Small intestine (tissue), 7 donors: ENCODE measurements at regions not wholly inside any gene's neighbourhood (a gene's known extent, or its start where the extent isn't known, plus 50 kb on each side); places are given as distances from the start of the nearest gene placed in this dataset.

Experiments used
- DNase-seq, 2 donors: peaks; one replicate each; pipeline versions ENCODE4 v3.0.0 to v3.0.0-alpha.2; 2013
- FAIRE-seq: peaks from 2 replicates; lab custom pipeline; 2012; peaks lifted over from hg19 to GRCh38; lab: Jason Lieb, UNC
- H3K27ac ChIP-seq, 3 donors: one replicate each; pipeline ENCODE4 v1.5.1; 2013; ENCODE audit warnings: low read length in 2 of 3, mild to moderate bottlenecking in 2 of 3, control low read depth in 1 of 3, inconsistent platforms in 1 of 3, low read depth in 1 of 3, moderate library complexity in 1 of 3
- H3K27me3 ChIP-seq, 3 donors: one replicate each; pipeline ENCODE4 v1.6.1; 2013; ENCODE audit warnings: low read length in 3 of 3, inconsistent platforms in 1 of 3; ENCODE audit not compliant: control insufficient read depth in 3 of 3, insufficient read depth in 3 of 3
- H3K36me3 ChIP-seq, 3 donors: one replicate each; pipeline ENCODE4 v1.6.1; 2013; ENCODE audit warnings: low read length in 3 of 3, inconsistent platforms in 1 of 3, low read depth in 1 of 3, mild to moderate bottlenecking in 1 of 3, moderate library complexity in 1 of 3; ENCODE audit not compliant: control insufficient read depth in 3 of 3, insufficient read depth in 2 of 3
- H3K4me1 ChIP-seq, 3 donors: one replicate each; pipeline ENCODE4 v1.6.1; 2013; ENCODE audit warnings: low read length in 2 of 3, inconsistent platforms in 1 of 3, low read depth in 1 of 3, mild to moderate bottlenecking in 1 of 3, moderate library complexity in 1 of 3; ENCODE audit not compliant: control insufficient read depth in 3 of 3, insufficient read depth in 2 of 3
- H3K4me3 ChIP-seq, 3 donors: one replicate each; pipeline ENCODE4 v1.5.1; 2013; ENCODE audit warnings: low read length in 3 of 3, control low read depth in 1 of 3, inconsistent platforms in 1 of 3, low read depth in 1 of 3, mild to moderate bottlenecking in 1 of 3, moderate library complexity in 1 of 3
- H3K9me3 ChIP-seq, 2 donors: one replicate each; pipeline ENCODE4 v1.6.1; 2013; ENCODE audit warnings: low read depth in 1 of 2, low read length in 1 of 2; ENCODE audit not compliant: control insufficient read depth in 2 of 2, insufficient read depth in 1 of 2
- WGBS, 3 donors: extraction: QIAGEN DNeasy Blood & Tissue Kit; methylation state at CpG; one replicate each; pipeline ENCODE4 v1.1.7; 2013; 5-methylcytosine and 5-hydroxymethylcytosine counted together
- donor health status: healthy with polysubstance abuse.
- donor health status: control.
- donor health status: control.
- donor health status: Bipolar disorder and iron deficiency.
- donor health status: healthy.

- WGBS, 3 donors: 23 to 36% (median 33%) methylated on average over 16 of the region's 16 CpGs
- peak overlapping the region in 1 of 3 donors; percentile 27 for H3K27ac ChIP-seq
- FAIRE-seq: no peak
- no peaks in the 10 kb centered on the region for H3K4me1 ChIP-seq
- H3K27me3 ChIP-seq: peaks cover 0 to 3% (median 0%) of the 10 kb centered on the region in 3 donors
- H3K36me3 ChIP-seq: no peaks in the 10 kb centered on the region
- H3K9me3 ChIP-seq: no peaks in the 10 kb centered on the region
- DNase-seq: peak in 1 of 2 donors; percentile 10
- no peak overlapping the region for H3K4me3 ChIP-seq
These were observed 529.3 kb downstream of the QKI start for GRCh38 chr6:163943607-163944385.

- H3K36me3 ChIP-seq: no peaks in the 10 kb centered on the region
- 21 to 44% (median 25%) methylated on average over 3 of the region's 3 CpGs for WGBS, 3 donors
- H3K9me3 ChIP-seq: no peaks in the 10 kb centered on the region
- no peak overlapping the region for H3K4me3 ChIP-seq
- FAIRE-seq: no peak
- no peak for DNase-seq
- peaks cover 0 to 3% (median 0%) of the 10 kb centered on the region in 3 donors for H3K27me3 ChIP-seq
- no peak overlapping the region for H3K27ac ChIP-seq
- H3K4me1 ChIP-seq: no peaks in the 10 kb centered on the region
These were observed 528.3 kb downstream of the QKI start for GRCh38 chr6:163942790-163943189.

DNA sequence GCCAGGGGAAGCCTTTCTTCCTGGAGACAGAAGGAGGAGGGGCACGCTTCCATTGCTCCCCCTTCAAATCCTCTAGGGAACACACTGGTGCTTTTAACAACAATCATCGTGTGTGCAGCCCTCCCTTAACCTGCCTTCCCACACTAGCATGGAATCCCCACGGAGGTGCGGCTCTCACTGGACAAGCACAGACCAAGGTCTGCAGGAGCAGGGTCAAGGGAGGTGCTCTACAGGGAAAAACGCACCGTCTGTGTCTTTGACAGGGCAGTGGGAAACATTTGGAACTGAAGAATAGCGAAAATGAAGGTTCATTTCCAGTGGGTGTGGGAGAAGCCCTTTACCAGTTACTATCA, 527.1 kb downstream of the QKI start:
- no peak overlapping the region for H3K27ac ChIP-seq
- no peaks in the 10 kb centered on the region for H3K36me3 ChIP-seq
- H3K4me3 ChIP-seq: no peak overlapping the region
- H3K9me3 ChIP-seq: no peaks in the 10 kb centered on the region
- DNase-seq (no peak), FAIRE-seq (no peak)
- no peaks in the 10 kb centered on the region for H3K4me1 ChIP-seq
- peaks cover 0 to 3% (median 0%) of the 10 kb centered on the region in 3 donors for H3K27me3 ChIP-seq
- WGBS, 3 donors: 56 to 59% (median 58%) methylated on average over 7 of the region's 7 CpGs

GRCh38 chr6:163940705-163941623, 526.4 kb downstream of the QKI start:
- Histone ChIP-seq H3K27ac (no peak overlapping the region), H3K36me3 (no peaks in the 10 kb centered on the region), H3K9me3 (no peaks in the 10 kb centered on the region), H3K4me3 (no peak overlapping the region), H3K27me3 (peaks cover 0 to 3% (median 0%) of the 10 kb centered on the region in 3 donors), H3K4me1 (no peaks in the 10 kb centered on the region)
- FAIRE-seq (no peak), DNase-seq (no peak)
- 58 to 65% (median 64%) methylated on average over 10 of the region's 10 CpGs for whole genome bisulfite sequencing, 3 donors

- FAIRE-seq (no peak), DNase-seq (no peak)
- WGBS, 3 donors: 55 to 71% (median 61%) methylated on average over 4 of the region's 4 CpGs
- no peaks in the 10 kb centered on the region for H3K27me3 ChIP-seq
- no peaks in the 10 kb centered on the region for H3K36me3 ChIP-seq
- no peak overlapping the region for H3K27ac ChIP-seq
- H3K4me1 ChIP-seq: no peaks in the 10 kb centered on the region
- no peak overlapping the region for H3K4me3 ChIP-seq
- peaks cover 0 to 1% of the 10 kb centered on the region in 2 donors for H3K9me3 ChIP-seq
These were observed 522.6 kb downstream of the QKI start for GRCh38 chr6:163937071-163937470.

- WGBS, 3 donors: 53 to 78% (median 73%) methylated on average over 6 of the region's 6 CpGs
- DNase-seq (peak in 1 of 2 donors; percentile 3), FAIRE-seq (no peak)
- no peaks in the 10 kb centered on the region for H3K27me3 ChIP-seq
- no peaks in the 10 kb centered on the region for H3K36me3 ChIP-seq
- peaks cover 0 to 1% of the 10 kb centered on the region in 2 donors for H3K9me3 ChIP-seq
- H3K4me3 ChIP-seq: no peak overlapping the region
- no peaks in the 10 kb centered on the region for H3K4me1 ChIP-seq
- H3K27ac ChIP-seq: no peak overlapping the region
These were observed 520.7 kb downstream of the QKI start for GRCh38 chr6:163935158-163935762.

- DNase-seq (no peak), FAIRE-seq (no peak)
- no peak overlapping the region for H3K4me3 ChIP-seq
- H3K4me1 ChIP-seq: no peaks in the 10 kb centered on the region
- peaks cover 0 to 1% of the 10 kb centered on the region in 2 donors for H3K9me3 ChIP-seq
- no peaks in the 10 kb centered on the region for H3K27me3 ChIP-seq
- no peaks in the 10 kb centered on the region for H3K36me3 ChIP-seq
- H3K27ac ChIP-seq: no peak overlapping the region
- WGBS, 3 donors: 84 to 89% (median 86%) methylated on average over 6 of the region's 6 CpGs
These were observed 515.5 kb downstream of the QKI start for GRCh38 chr6:163930012-163930411.

GRCh38 chr6:163929538-163929937, 515.0 kb downstream of the QKI start:
- Histone ChIP-seq H3K27me3 (no peaks in the 10 kb centered on the region), H3K4me1 (no peaks in the 10 kb centered on the region), H3K36me3 (no peaks in the 10 kb centered on the region), H3K9me3 (peaks cover 0 to 1% of the 10 kb centered on the region in 2 donors), H3K27ac (no peak overlapping the region), H3K4me3 (no peak overlapping the region)
- no peak for FAIRE-seq
- no peak for DNase-seq
- 83 to 92% (median 91%) methylated on average over 3 of the region's 3 CpGs for WGBS, 3 donors
